ENCODE measurements at regions not wholly inside any gene's neighbourhood (a gene's known extent, or its start where the extent isn't known, plus 50 kb on each side); places are given as distances from the start of the nearest gene placed in this dataset.

GRCh38 chr7:53531-53930 lies 138.8 kb upstream of the FAM20C start:
- Histone ChIP-seq H3K4me3 (ENCODE audit: low read depth, low read length) (no peak overlapping the region), H3K4me1 (ENCODE audit: control insufficient read depth in 1 of 2, insufficient read depth in 2 of 2, low read length in 2 of 2) (no peaks in the 10 kb centered on the region), H3K4me2 (ENCODE audit: low read length) (no peak overlapping the region), H2AK5ac (ENCODE audit: low read length) (no peak overlapping the region), H3K23ac (ENCODE audit: low read length) (no peak overlapping the region), H3K4ac (ENCODE audit: low read depth, low read length) (no peak overlapping the region), H3K27me3 (ENCODE audit: insufficient read depth, low read length) (no peaks in the 10 kb centered on the region), H3K36me3 (ENCODE audit: control insufficient read depth in 1 of 2, insufficient read depth in 2 of 2, low read length in 2 of 2) (no peaks in the 10 kb centered on the region), H3K9me3 (ENCODE audit: insufficient read depth, low read depth, low read length) (peaks cover 4% of the 10 kb centered on the region), H2BK12ac (ENCODE audit: low read length) (no peak overlapping the region), H3K79me2 (ENCODE audit: control insufficient read depth, insufficient read depth, low read length, poor library complexity) (no peaks in the 10 kb centered on the region), H3K79me1 (ENCODE audit: low read length) (no peaks in the 10 kb centered on the region), H3K9ac (ENCODE audit: low read length) (no peak overlapping the region), H4K8ac (ENCODE audit: low read depth, low read length) (no peak overlapping the region), H2BK120ac (ENCODE audit: insufficient read depth, low read length, poor library complexity) (no peak overlapping the region), H2AFZ (ENCODE audit: insufficient read depth, low read length, poor library complexity) (no peak overlapping the region), H4K12ac (ENCODE audit: low read depth, low read length) (no peak overlapping the region), H4K91ac (ENCODE audit: low read depth, low read length) (no peak overlapping the region), H3K18ac (ENCODE audit: low read length) (no peak overlapping the region), H3K14ac (ENCODE audit: low read length) (no peak overlapping the region), H2BK5ac (ENCODE audit: low read depth, low read length, poor library complexity) (no peak overlapping the region), H3K27ac (ENCODE audit: low read depth, low read length) (no peak overlapping the region)
- WGBS (ENCODE audit: extremely low coverage, insufficient coverage, insufficient read length): no CpG with 5 or more reads among the region's 1 CpG
- DNase-seq: no peak

- Histone ChIP-seq H4K12ac (ENCODE audit: low read depth, low read length) (no peak overlapping the region), H3K23ac (ENCODE audit: low read length) (no peak overlapping the region), H3K4me2 (ENCODE audit: low read length) (no peak overlapping the region), H3K79me2 (ENCODE audit: control insufficient read depth, insufficient read depth, low read length, poor library complexity) (no peaks in the 10 kb centered on the region), H3K4ac (ENCODE audit: low read depth, low read length) (no peak overlapping the region), H3K9me3 (ENCODE audit: insufficient read depth, low read depth, low read length) (peaks cover 4% of the 10 kb centered on the region), H3K14ac (ENCODE audit: low read length) (no peak overlapping the region), H3K4me3 (ENCODE audit: low read depth, low read length) (no peak overlapping the region), H4K91ac (ENCODE audit: low read depth, low read length) (no peak overlapping the region), H2BK5ac (ENCODE audit: low read depth, low read length, poor library complexity) (no peak overlapping the region), H3K18ac (ENCODE audit: low read length) (no peak overlapping the region), H3K79me1 (ENCODE audit: low read length) (no peaks in the 10 kb centered on the region), H2BK120ac (ENCODE audit: insufficient read depth, low read length, poor library complexity) (no peak overlapping the region), H4K8ac (ENCODE audit: low read depth, low read length) (no peak overlapping the region), H3K27ac (ENCODE audit: low read depth, low read length) (no peak overlapping the region), H3K9ac (ENCODE audit: low read length) (no peak overlapping the region), H3K36me3 (ENCODE audit: control insufficient read depth in 1 of 2, insufficient read depth in 2 of 2, low read length in 2 of 2) (no peaks in the 10 kb centered on the region), H2AK5ac (ENCODE audit: low read length) (no peak overlapping the region), H3K4me1 (ENCODE audit: control insufficient read depth in 1 of 2, insufficient read depth in 2 of 2, low read length in 2 of 2) (no peaks in the 10 kb centered on the region), H2BK12ac (ENCODE audit: low read length) (no peak overlapping the region), H2AFZ (ENCODE audit: insufficient read depth, low read length, poor library complexity) (no peak overlapping the region), H3K27me3 (ENCODE audit: insufficient read depth, low read length) (no peaks in the 10 kb centered on the region)
- DNase-seq: no peak
- WGBS (ENCODE audit: extremely low coverage, insufficient coverage, insufficient read length): no CpG with 5 or more reads among the region's 6 CpGs
Measured at GRCh38 chr7:54615-55014, 137.8 kb upstream of the FAM20C start.

- H2AK5ac ChIP-seq (ENCODE audit: low read length): no peak overlapping the region
- no CpG with 5 or more reads among the region's 9 CpGs for WGBS (ENCODE audit: extremely low coverage, insufficient coverage, insufficient read length)
- H3K27ac ChIP-seq (ENCODE audit: low read depth, low read length): no peak overlapping the region
- no peaks in the 10 kb centered on the region for H3K79me1 ChIP-seq (ENCODE audit: low read length)
- H2BK5ac ChIP-seq (ENCODE audit: low read depth, low read length, poor library complexity): no peak overlapping the region
- H3K18ac ChIP-seq (ENCODE audit: low read length): no peak overlapping the region
- no peaks in the 10 kb centered on the region for H3K4me1 ChIP-seq (ENCODE audit: control insufficient read depth in 1 of 2, insufficient read depth in 2 of 2, low read length in 2 of 2)
- no peak overlapping the region for H4K8ac ChIP-seq (ENCODE audit: low read depth, low read length)
- H2BK12ac ChIP-seq (ENCODE audit: low read length): no peak overlapping the region
- H3K27me3 ChIP-seq (ENCODE audit: insufficient read depth, low read length): no peaks in the 10 kb centered on the region
- no peaks in the 10 kb centered on the region for H3K36me3 ChIP-seq (ENCODE audit: control insufficient read depth in 1 of 2, insufficient read depth in 2 of 2, low read length in 2 of 2)
- no peak overlapping the region for H3K9ac ChIP-seq (ENCODE audit: low read length)
- peaks cover 4% of the 10 kb centered on the region for H3K9me3 ChIP-seq (ENCODE audit: insufficient read depth, low read depth, low read length)
- no peak overlapping the region for H3K14ac ChIP-seq (ENCODE audit: low read length)
- no peaks in the 10 kb centered on the region for H3K79me2 ChIP-seq (ENCODE audit: control insufficient read depth, insufficient read depth, low read length, poor library complexity)
- H2AFZ ChIP-seq (ENCODE audit: insufficient read depth, low read length, poor library complexity): no peak overlapping the region
- no peak for DNase-seq
- H3K23ac ChIP-seq (ENCODE audit: low read length): no peak overlapping the region
- no peak overlapping the region for H4K12ac ChIP-seq (ENCODE audit: low read depth, low read length)
- H4K91ac ChIP-seq (ENCODE audit: low read depth, low read length): no peak overlapping the region
- H3K4ac ChIP-seq (ENCODE audit: low read depth, low read length): no peak overlapping the region
- H3K4me2 ChIP-seq (ENCODE audit: low read length): no peak overlapping the region
- H3K4me3 ChIP-seq (ENCODE audit: low read depth, low read length): no peak overlapping the region
- no peak overlapping the region for H2BK120ac ChIP-seq (ENCODE audit: insufficient read depth, low read length, poor library complexity)
Measured at GRCh38 chr7:55690-56248, 136.6 kb upstream of the FAM20C start.

GRCh38 chr7:56291-56913 lies 136.0 kb upstream of the FAM20C start:
- H2AK5ac ChIP-seq (ENCODE audit: low read length): no peak overlapping the region
- DNase-seq: no peak
- no peaks in the 10 kb centered on the region for H3K79me2 ChIP-seq (ENCODE audit: control insufficient read depth, insufficient read depth, low read length, poor library complexity)
- no peak overlapping the region for H2BK12ac ChIP-seq (ENCODE audit: low read length)
- no peak overlapping the region for H4K8ac ChIP-seq (ENCODE audit: low read depth, low read length)
- no peak overlapping the region for H4K91ac ChIP-seq (ENCODE audit: low read depth, low read length)
- no peaks in the 10 kb centered on the region for H3K36me3 ChIP-seq (ENCODE audit: control insufficient read depth in 1 of 2, insufficient read depth in 2 of 2, low read length in 2 of 2)
- no peak overlapping the region for H3K9ac ChIP-seq (ENCODE audit: low read length)
- H3K27ac ChIP-seq (ENCODE audit: low read depth, low read length): no peak overlapping the region
- no peaks in the 10 kb centered on the region for H3K4me1 ChIP-seq (ENCODE audit: control insufficient read depth in 1 of 2, insufficient read depth in 2 of 2, low read length in 2 of 2)
- no peak overlapping the region for H3K14ac ChIP-seq (ENCODE audit: low read length)
- H3K27me3 ChIP-seq (ENCODE audit: insufficient read depth, low read length): no peaks in the 10 kb centered on the region
- no peak overlapping the region for H3K4ac ChIP-seq (ENCODE audit: low read depth, low read length)
- H2BK5ac ChIP-seq (ENCODE audit: low read depth, low read length, poor library complexity): no peak overlapping the region
- WGBS (ENCODE audit: extremely low coverage, insufficient coverage, insufficient read length): no CpG with 5 or more reads among the region's 18 CpGs
- H3K18ac ChIP-seq (ENCODE audit: low read length): no peak overlapping the region
- H3K4me3 ChIP-seq (ENCODE audit: low read depth, low read length): no peak overlapping the region
- H3K4me2 ChIP-seq (ENCODE audit: low read length): no peak overlapping the region
- no peaks in the 10 kb centered on the region for H3K79me1 ChIP-seq (ENCODE audit: low read length)
- H4K12ac ChIP-seq (ENCODE audit: low read depth, low read length): no peak overlapping the region
- H2BK120ac ChIP-seq (ENCODE audit: insufficient read depth, low read length, poor library complexity): no peak overlapping the region
- H3K23ac ChIP-seq (ENCODE audit: low read length): no peak overlapping the region
- H3K9me3 ChIP-seq (ENCODE audit: insufficient read depth, low read depth, low read length): peaks cover 4% of the 10 kb centered on the region
- no peak overlapping the region for H2AFZ ChIP-seq (ENCODE audit: insufficient read depth, low read length, poor library complexity)

All from trophoblast cell (in vitro differentiated cells and primary cell).